HEK293T (cell line): ENCODE measurements at regions not wholly inside any gene's neighbourhood (a gene's known extent, or its start where the extent isn't known, plus 50 kb on each side); places are given as distances from the start of the nearest gene placed in this dataset.

Experiments used
- CTCF ChIA-PET: fragments of 350-600 bp; formaldehyde crosslinking; extraction: SDS; loops from one replicate; lab custom pipeline; 2021; ENCODE audit warnings: antibody characterized with exemption, inconsistent platforms; lab: Yijun Ruan, JAX
- POLR2A ChIA-PET: fragments of 350-600 bp; formaldehyde crosslinking; extraction: SDS; loops from one replicate; lab custom pipeline; 2020; ENCODE audit warnings: antibody characterized with exemption, inconsistent platforms; lab: Yijun Ruan, JAX
- DNase-seq: peaks from one replicate; pipeline ENCODE4 v3.0.0; 2012; ENCODE audit warnings: mixed read lengths; ENCODE audit errors: extremely low spot score
- ARNT ChIP-seq: fragments of 450-650 bp; IDR thresholded peaks from 2 replicates; pipeline ENCODE4 v1.6.1; 2017; ENCODE audit warnings: mild to moderate bottlenecking
- BHLHE40 ChIP-seq: fragments of 450-650 bp; IDR thresholded peaks from 2 replicates; pipeline ENCODE4 v1.6.1; 2016; ENCODE audit warnings: mild to moderate bottlenecking, moderate library complexity, borderline replicate concordance
- CTBP1 ChIP-seq: fragments of 450-650 bp; IDR thresholded peaks from 2 replicates; pipeline ENCODE4 v1.6.1; 2016; ENCODE audit warnings: borderline replicate concordance
- ELF4 ChIP-seq: fragments of 450-650 bp; IDR thresholded peaks from 2 replicates; pipeline ENCODE4 v1.6.1; 2017; ENCODE audit warnings: antibody characterized with exemption
- FOXA1 ChIP-seq: fragments of 450-650 bp; IDR thresholded peaks from 2 replicates; pipeline ENCODE4 v1.6.1; 2016; ENCODE audit warnings: mild to moderate bottlenecking
- FOXK2 ChIP-seq: fragments of 450-650 bp; IDR thresholded peaks from 2 replicates; pipeline ENCODE4 v1.6.1; 2016; ENCODE audit warnings: mild to moderate bottlenecking
- FOXM1 ChIP-seq: fragments of 450-650 bp; IDR thresholded peaks from 2 replicates; pipeline ENCODE4 v1.6.1; 2017; ENCODE audit warnings: mild to moderate bottlenecking, borderline replicate concordance
- HDGF ChIP-seq: fragments of 450-650 bp; IDR thresholded peaks from 2 replicates; pipeline ENCODE4 v1.6.1; 2017; ENCODE audit warnings: antibody characterized with exemption, borderline replicate concordance
- L3MBTL2 ChIP-seq: fragments of 450-650 bp; conservative IDR thresholded peaks from 2 replicates; pipeline ENCODE4 v1.6.1; 2016; ENCODE audit warnings: mild to moderate bottlenecking
- LEF1 ChIP-seq: fragments of 450-650 bp; IDR thresholded peaks from 2 replicates; pipeline ENCODE4 v1.6.1; 2017; ENCODE audit warnings: mild to moderate bottlenecking, borderline replicate concordance
- NFRKB ChIP-seq: fragments of 450-650 bp; IDR thresholded peaks from 2 replicates; pipeline ENCODE4 v1.6.1; 2016; ENCODE audit warnings: mild to moderate bottlenecking, moderate library complexity
- SP1 ChIP-seq: fragments of 450-650 bp; IDR thresholded peaks from 2 replicates; pipeline ENCODE4 v1.6.1; 2017
- SUZ12 ChIP-seq: fragments of 450-650 bp; IDR thresholded peaks from 2 replicates; pipeline ENCODE4 v1.6.1; 2016; ENCODE audit warnings: mild to moderate bottlenecking
- TARDBP ChIP-seq: fragments of 450-650 bp; IDR thresholded peaks from 2 replicates; pipeline ENCODE4 v1.6.1; 2016
- ZNF384 ChIP-seq: fragments of 450-650 bp; IDR thresholded peaks from 2 replicates; pipeline ENCODE4 v1.6.1; 2016
- TF ChIP-seq, protein P1 (sequence below): fragments of 450-650 bp; IDR thresholded peaks from 2 replicates; pipeline ENCODE4 v1.6.1; 2016

DNA sequence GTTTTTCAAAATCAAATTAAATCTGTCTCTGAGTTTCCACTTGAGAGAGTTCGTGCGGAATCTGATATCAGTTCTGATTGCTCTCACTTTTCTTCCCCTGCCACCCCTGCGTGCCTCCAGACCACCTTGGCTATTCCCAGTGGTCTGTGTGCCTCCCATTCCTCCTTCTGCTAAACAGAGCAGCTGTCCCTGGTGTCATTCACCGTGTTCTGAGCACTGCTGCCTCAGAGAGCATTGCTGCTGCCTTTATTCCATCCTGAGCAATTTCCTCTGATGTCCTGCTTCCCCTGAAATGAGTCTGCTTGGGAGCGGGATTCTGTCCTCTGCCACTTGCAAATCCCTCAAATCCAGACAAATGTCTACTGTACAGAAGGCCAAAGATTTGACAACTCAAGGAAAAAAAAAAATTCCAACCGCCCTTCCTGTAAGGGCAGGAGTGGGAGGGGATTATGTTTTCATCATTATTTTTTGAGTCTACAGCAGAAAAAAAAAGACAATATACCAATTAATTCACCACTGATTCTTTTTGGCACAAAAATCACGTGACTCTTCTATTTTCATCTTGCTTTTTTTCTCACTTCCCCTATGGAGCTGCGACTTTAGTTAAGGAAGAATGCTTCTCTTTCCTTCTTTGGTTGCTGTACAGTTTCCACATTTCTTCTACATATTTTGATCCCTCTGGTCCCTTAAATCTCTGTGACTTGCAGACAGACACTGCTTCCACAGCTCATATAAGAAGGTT is 833.0 kb downstream of the EPHA7 start:
- no peak for TF ChIP-seq BHLHE40
- no peak for TF ChIP-seq ARNT
- TF ChIP-seq ELF4: no peak
- TF ChIP-seq NFRKB: no peak
- no peak for TF ChIP-seq CTBP1
- no peak for TF ChIP-seq SUZ12
- TF ChIP-seq FOXA1: no peak
- ChIA-PET CTCF (interaction anchor here (0.6 kb wide), 1 partner anchor 229 kb away, joined by 3 read pairs; no protein-coding TSS in a partner anchor), POLR2A (no interaction called here)
- no peak for DNase-seq

DNA sequence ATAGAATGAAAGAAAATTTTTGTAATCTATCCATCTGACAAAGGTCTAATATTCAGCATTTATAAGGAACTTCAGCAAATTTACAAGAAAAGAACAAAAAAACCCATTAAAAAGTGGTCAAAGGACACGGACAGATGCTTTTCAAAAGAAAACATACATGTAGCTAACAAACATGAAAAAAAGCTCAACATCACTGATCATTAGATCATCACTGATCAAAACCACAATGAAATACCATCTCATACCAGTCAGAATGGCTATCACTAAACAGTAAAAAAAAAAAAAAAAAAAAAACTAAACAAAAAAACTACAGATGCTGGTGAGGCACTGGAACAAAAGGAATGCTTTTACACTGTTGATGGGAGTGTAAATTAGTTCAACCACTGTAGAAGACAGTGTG is 837.1 kb downstream of the EPHA7 start:
- ChIA-PET CTCF (no interaction called here), POLR2A (no interaction called here)
- DNase-seq: no peak
- no peak for TF ChIP-seq FOXM1
- TF ChIP-seq ELF4: no peak
- TF ChIP-seq CTBP1: no peak
- TF ChIP-seq SUZ12: no peak
- TF ChIP-seq SP1: no peak
- TF ChIP-seq FOXA1: no peak
- TF ChIP-seq L3MBTL2: no peak
- TF ChIP-seq, protein P1, sequence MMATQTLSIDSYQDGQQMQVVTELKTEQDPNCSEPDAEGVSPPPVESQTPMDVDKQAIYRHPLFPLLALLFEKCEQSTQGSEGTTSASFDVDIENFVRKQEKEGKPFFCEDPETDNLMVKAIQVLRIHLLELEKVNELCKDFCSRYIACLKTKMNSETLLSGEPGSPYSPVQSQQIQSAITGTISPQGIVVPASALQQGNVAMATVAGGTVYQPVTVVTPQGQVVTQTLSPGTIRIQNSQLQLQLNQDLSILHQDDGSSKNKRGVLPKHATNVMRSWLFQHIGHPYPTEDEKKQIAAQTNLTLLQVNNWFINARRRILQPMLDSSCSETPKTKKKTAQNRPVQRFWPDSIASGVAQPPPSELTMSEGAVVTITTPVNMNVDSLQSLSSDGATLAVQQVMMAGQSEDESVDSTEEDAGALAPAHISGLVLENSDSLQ: no peak
- no peak for TF ChIP-seq FOXK2
- no peak for TF ChIP-seq NFRKB
- TF ChIP-seq HDGF: no peak

DNA sequence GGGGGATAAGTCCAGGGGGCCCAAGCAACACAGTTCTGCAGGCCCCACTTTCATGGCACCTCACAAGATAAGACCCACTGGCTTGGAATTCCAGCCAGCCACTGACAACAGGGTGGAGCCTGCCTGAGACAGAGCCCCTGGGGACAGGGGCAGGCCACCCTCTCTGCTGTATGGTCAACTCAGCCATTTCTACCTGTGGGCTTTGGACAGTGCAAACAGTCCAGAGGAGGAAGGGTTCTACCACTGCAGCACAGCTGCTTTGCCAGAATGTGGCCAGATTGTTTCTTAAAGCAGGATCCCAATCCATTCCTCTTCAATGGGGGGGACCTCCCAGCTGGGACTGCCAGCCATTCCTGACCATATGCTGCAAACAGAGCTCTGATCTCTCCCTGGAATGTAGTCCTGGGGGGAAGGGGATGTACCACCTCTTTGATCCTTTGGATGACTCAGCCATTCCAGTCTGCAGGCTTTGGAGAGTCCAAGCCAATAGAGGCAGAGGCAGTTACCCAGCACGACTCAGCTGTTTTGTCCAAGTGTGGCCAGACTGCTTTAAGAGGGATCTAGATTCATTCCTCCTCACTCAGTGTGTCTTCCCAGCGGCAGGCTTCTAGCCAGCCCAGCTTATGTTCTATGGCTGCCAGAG is 842.2 kb downstream of the EPHA7 start:
- DNase-seq: no peak
- TF ChIP-seq HDGF (no peak), FOXM1 (no peak), TARDBP (no peak)
- TF ChIP-seq, protein P1: no peak
- ChIA-PET CTCF (no interaction called here), POLR2A (no interaction called here)

DNA sequence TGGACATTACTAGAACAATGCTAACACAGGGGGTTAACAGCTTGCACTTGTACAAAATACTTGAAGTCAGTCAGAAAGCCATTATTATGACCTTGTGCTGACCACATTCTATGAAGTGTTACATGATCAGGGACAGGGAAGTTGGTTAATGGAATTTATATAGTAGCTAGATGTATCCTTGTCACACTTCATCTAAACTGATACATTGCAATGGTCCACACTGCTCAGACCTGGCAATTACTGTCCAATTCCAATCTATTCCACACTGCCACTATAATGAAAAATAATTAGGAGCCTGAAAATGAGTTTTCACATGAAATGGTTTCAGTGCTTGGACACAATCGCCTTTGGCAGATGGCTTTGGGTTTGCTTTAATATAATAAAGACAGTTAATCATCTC is 850.8 kb downstream of the EPHA7 start:
- TF ChIP-seq FOXA1: no peak
- TF ChIP-seq LEF1: no peak
- no peak for TF ChIP-seq CTBP1
- TF ChIP-seq ZNF384: no peak
- no peak for TF ChIP-seq ELF4
- no peak for TF ChIP-seq SP1
- no peak for TF ChIP-seq NFRKB
- TF ChIP-seq L3MBTL2: no peak
- TF ChIP-seq, protein P1: no peak
- no peak for TF ChIP-seq ARNT
- TF ChIP-seq HDGF: no peak
- TF ChIP-seq FOXM1: no peak
- TF ChIP-seq SUZ12: no peak
- TF ChIP-seq FOXK2: no peak
- no peak for TF ChIP-seq TARDBP
- no peak for TF ChIP-seq BHLHE40
- no peak for DNase-seq
- POLR2A ChIA-PET: no interaction called here
- CTCF ChIA-PET: no interaction called here

DNA sequence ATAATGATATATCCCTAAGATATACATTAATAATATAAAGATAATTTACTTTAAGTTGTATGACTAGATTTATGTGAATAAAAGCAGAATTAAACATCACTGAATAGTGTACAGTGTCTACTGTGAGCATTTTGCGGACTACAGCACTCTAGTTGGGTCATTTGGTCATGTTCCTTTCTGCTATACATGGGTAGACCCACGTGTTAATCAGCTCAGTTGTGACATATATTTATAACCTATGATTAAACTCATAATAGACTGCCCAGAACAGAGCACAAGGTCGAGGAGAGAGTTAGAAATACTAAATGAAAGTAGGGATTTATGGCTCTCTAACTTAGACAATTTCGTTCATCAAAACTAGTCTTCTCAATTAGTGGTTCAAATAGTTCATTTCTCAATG is 852.7 kb downstream of the EPHA7 start:
- ChIA-PET POLR2A (no interaction called here), CTCF (no interaction called here)
- no peak for TF ChIP-seq ARNT
- TF ChIP-seq BHLHE40: no peak
- TF ChIP-seq FOXM1: no peak
- no peak for TF ChIP-seq LEF1
- no peak for TF ChIP-seq FOXK2
- TF ChIP-seq ZNF384: no peak
- no peak for TF ChIP-seq SUZ12
- TF ChIP-seq ELF4: no peak
- no peak for DNase-seq

DNA sequence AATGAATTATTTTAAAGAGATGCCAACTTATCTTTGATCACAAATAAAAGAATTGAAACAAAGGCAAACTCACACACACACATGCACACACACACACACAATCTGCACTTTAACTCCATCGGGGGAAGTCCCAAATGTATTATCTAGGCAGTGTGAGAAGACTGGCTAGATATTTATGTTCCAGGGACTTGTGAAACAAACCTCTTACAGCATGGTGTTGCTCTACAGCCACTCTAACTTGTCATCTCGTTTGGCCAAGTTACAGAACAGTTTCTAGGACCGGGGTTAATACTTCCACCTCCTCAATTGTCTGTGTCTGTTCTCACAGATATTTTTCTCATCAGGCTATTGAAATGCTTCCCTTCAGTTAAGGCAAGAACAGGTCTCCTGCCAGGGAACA is 855.0 kb downstream of the EPHA7 start:
- ChIA-PET POLR2A (no interaction called here), CTCF (interaction anchor here (0.6 kb wide), 1 partner anchor 1490 kb away, joined by 5 read pairs; no protein-coding TSS in a partner anchor)
- DNase-seq: no peak
- TF ChIP-seq NFRKB (no peak), LEF1 (no peak), ARNT (no peak), L3MBTL2 (no peak), SP1 (no peak), FOXA1 (no peak), SUZ12 (no peak), ZNF384 (no peak), TARDBP (no peak), ELF4 (no peak), HDGF (no peak), CTBP1 (no peak), BHLHE40 (no peak), FOXK2 (no peak), FOXM1 (no peak)
- TF ChIP-seq, protein P1: no peak
